ENCODE measurements at regions not wholly inside any gene's neighbourhood (a gene's known extent, or its start where the extent isn't known, plus 50 kb on each side); places are given as distances from the start of the nearest gene placed in this dataset.

GRCh38 chr4:184287697-184288255 lies 70.1 kb upstream of the ENPP6 start:
- Histone ChIP-seq H3K36me3 (ENCODE audit: control insufficient read depth, insufficient read depth, low read length) (no peaks in the 10 kb centered on the region), H3K27ac (ENCODE audit: low read depth, low read length) (no peak overlapping the region), H3K9ac (ENCODE audit: extremely low read depth, low read length, poor library complexity, severe bottlenecking) (no peak overlapping the region), H3K4me3 (ENCODE audit: low read length) (no peak overlapping the region), H3K27me3 (ENCODE audit: control insufficient read depth, insufficient read depth, low read length, poor library complexity, severe bottlenecking) (no peaks in the 10 kb centered on the region), H3K4me1 (ENCODE audit: control insufficient read depth, insufficient read depth, low read length) (peaks cover 3% of the 10 kb centered on the region), H3K9me3 (ENCODE audit: control insufficient read depth, low read length) (no peaks in the 10 kb centered on the region)
- no peaks in the 10 kb centered on the region for H3K27me3 Mint-ChIP-seq (ENCODE audit: insufficient read depth)
- no peak overlapping the region for H3K27ac Mint-ChIP-seq
- no peaks in the 10 kb centered on the region for H3K36me3 Mint-ChIP-seq (ENCODE audit: low read depth)
- no peaks in the 10 kb centered on the region for H3K9me3 Mint-ChIP-seq
- H3K4me3 Mint-ChIP-seq: no peak overlapping the region
- TF ChIP-seq CTCF (conservative IDR thresholded peaks at IDR 0.05): peak; percentile 20
- DNase-seq: peak; percentile 67
- H3K4me1 Mint-ChIP-seq: peaks cover 8% of the 10 kb centered on the region
- 51 to 63% methylated on average over 4 to 5 of the region's 5 CpGs for WGBS, 2 experiments (ENCODE audit: insufficient coverage in 1 of 2, insufficient read length in 1 of 2)

GRCh38 chr4:184286358-184286757 lies 68.7 kb upstream of the ENPP6 start:
- Histone ChIP-seq H3K27ac (ENCODE audit: low read depth, low read length) (no peak overlapping the region), H3K36me3 (ENCODE audit: control insufficient read depth, insufficient read depth, low read length) (no peaks in the 10 kb centered on the region), H3K4me3 (ENCODE audit: low read length) (no peak overlapping the region), H3K27me3 (ENCODE audit: control insufficient read depth, insufficient read depth, low read length, poor library complexity, severe bottlenecking) (no peaks in the 10 kb centered on the region), H3K9me3 (ENCODE audit: control insufficient read depth, low read length) (no peaks in the 10 kb centered on the region), H3K9ac (ENCODE audit: extremely low read depth, low read length, poor library complexity, severe bottlenecking) (no peak overlapping the region), H3K4me1 (ENCODE audit: control insufficient read depth, insufficient read depth, low read length) (peaks cover 3% of the 10 kb centered on the region)
- Mint-ChIP-seq H3K4me1 (peaks cover 8% of the 10 kb centered on the region), H3K4me3 (no peak overlapping the region), H3K27me3 (ENCODE audit: insufficient read depth) (no peaks in the 10 kb centered on the region), H3K9me3 (no peaks in the 10 kb centered on the region), H3K27ac (no peak overlapping the region), H3K36me3 (ENCODE audit: low read depth) (no peaks in the 10 kb centered on the region)
- no peak for DNase-seq
- WGBS, 2 experiments (ENCODE audit: insufficient coverage in 1 of 2, insufficient read length in 1 of 2): 97 to 100% methylated on average over 4 of the region's 4 CpGs
- TF ChIP-seq CTCF (conservative IDR thresholded peaks at IDR 0.05): no peak

- Histone ChIP-seq H3K27ac (ENCODE audit: low read depth, low read length) (no peak overlapping the region), H3K4me1 (ENCODE audit: control insufficient read depth, insufficient read depth, low read length) (peaks cover 3% of the 10 kb centered on the region), H3K9ac (ENCODE audit: extremely low read depth, low read length, poor library complexity, severe bottlenecking) (no peak overlapping the region), H3K36me3 (ENCODE audit: control insufficient read depth, insufficient read depth, low read length) (no peaks in the 10 kb centered on the region), H3K27me3 (ENCODE audit: control insufficient read depth, insufficient read depth, low read length, poor library complexity, severe bottlenecking) (no peaks in the 10 kb centered on the region), H3K4me3 (ENCODE audit: low read length) (no peak overlapping the region), H3K9me3 (ENCODE audit: control insufficient read depth, low read length) (no peaks in the 10 kb centered on the region)
- no peak for TF ChIP-seq CTCF (conservative IDR thresholded peaks at IDR 0.05)
- Mint-ChIP-seq H3K4me1 (peaks cover 8% of the 10 kb centered on the region), H3K27me3 (ENCODE audit: insufficient read depth) (no peaks in the 10 kb centered on the region), H3K9me3 (no peaks in the 10 kb centered on the region), H3K27ac (no peak overlapping the region), H3K36me3 (ENCODE audit: low read depth) (no peaks in the 10 kb centered on the region), H3K4me3 (no peak overlapping the region)
- no peak for DNase-seq
- WGBS, 2 experiments (ENCODE audit: insufficient coverage in 1 of 2, insufficient read length in 1 of 2): 86% methylated on average over 2 of the region's 2 CpGs; no CpG with 5 or more reads in 1 of the 2 experiments
These were observed 67.1 kb upstream of the ENPP6 start for GRCh38 chr4:184284742-184285141.

Data from endodermal cell (in vitro differentiated cells).